ENCODE measurements at regions not wholly inside any gene's neighbourhood (a gene's known extent, or its start where the extent isn't known, plus 50 kb on each side); places are given as distances from the start of the nearest gene placed in this dataset.

DNA sequence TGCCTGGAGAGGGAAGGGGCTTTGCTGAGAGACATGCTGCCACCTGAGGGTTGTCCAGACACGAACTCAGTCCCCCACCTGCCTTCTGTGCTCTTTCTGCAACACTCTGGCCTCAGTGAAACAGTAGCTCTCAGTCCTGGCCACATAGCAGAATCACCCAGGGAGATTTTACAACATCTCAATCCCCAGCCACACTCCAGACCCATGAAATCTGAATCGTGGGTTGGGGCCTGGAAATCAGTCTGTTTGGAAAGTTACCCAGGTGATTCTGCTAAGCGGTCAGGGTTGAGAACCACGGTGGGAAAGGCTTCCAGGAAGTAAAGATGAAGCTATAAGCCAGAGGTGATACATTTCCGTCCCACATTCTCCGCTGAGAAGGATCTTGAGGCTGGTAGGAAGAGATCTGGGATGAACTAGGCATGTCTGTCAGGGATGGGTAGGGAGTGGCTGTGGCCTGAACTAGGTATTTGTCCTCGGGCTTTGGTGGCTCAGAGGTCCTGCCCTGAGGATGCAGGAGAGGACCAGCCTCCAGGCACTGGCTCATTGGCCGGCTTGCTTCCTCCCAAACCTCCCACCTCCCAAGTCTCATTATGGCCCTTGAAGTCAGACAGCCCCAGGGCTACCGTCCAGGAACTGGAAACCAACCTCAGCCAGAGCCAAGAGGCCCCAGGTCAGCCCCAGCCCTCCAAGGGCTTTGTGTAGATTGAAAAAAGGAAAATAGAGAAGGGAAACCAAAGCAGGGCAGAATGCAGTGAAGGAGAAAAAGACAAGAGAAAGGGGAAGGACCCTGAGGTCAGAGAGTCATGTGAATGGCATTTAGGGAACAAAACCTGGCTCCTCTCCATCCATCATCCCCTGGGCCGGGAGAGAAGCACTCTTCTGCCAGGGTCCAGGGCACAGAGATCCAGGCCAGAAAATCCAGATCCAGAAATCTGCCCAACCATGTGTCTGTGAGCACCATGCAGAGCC lies 119.6 kb downstream of the ZFP36L2 start:
- DNase-seq (ENCODE audit: extremely low spot score) = no peak
- ChIA-PET CTCF (interaction anchor here (0.8 to 2.4 kb wide), 12 partner anchors 9 to 378 kb away, joined by 3 to 7 read pairs (median 4); no protein-coding TSS in a partner anchor), POLR2A (interaction anchor here (0.7 kb wide), 1 partner anchor 102 kb away, joined by 3 read pairs; no protein-coding TSS in a partner anchor)

DNA sequence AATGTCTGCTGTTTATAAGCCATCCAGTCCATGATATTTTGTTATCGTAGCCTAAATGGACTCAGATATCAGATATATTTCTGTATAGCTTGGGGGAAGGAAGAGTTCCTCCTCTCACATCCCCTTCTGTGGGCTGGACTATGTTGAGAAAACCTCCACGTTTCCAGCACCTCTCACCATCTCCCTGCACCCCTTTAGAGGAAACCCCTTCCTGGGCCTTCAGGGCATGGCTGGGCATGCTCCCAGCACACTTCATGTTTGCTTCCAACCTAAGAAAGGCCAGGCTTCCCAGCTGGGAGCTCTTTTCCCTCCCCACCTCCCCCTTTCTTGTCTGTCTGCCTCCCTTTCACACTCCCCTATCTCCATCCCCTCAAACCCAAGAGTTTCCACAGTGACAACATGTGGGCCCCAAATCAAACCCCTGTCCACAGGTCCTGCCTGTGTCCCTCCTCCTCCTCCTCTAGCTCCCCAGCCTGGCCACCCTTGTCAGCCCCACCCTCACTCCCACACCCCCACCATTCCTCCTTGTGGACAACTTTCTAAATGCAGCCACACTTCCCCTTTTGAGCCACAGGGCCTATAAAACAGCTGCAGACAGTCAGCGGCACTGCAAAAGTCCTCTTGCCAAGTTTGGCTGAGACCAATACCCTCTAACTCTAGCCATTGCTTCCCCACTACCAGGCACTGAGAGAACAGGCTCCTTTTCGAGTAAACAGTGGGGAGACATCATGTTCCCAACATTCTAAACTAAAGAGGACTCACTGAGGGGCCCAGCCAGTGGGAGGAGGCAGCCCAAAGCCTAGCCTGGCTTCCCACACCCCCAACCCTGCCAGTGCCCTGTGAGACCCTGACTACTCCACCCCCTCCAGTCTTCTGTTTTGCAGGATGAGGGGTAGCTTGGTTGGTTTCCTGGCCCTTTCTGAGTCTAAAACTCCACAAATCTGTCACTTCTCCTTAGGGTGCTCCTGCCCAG lies 120.5 kb downstream of the ZFP36L2 start:
- DNase-seq (ENCODE audit: extremely low spot score) = peak; percentile 73

More for the DNA sequence above, 119.6 kb downstream of the ZFP36L2 start:
- TF ChIP-seq, protein P1, sequence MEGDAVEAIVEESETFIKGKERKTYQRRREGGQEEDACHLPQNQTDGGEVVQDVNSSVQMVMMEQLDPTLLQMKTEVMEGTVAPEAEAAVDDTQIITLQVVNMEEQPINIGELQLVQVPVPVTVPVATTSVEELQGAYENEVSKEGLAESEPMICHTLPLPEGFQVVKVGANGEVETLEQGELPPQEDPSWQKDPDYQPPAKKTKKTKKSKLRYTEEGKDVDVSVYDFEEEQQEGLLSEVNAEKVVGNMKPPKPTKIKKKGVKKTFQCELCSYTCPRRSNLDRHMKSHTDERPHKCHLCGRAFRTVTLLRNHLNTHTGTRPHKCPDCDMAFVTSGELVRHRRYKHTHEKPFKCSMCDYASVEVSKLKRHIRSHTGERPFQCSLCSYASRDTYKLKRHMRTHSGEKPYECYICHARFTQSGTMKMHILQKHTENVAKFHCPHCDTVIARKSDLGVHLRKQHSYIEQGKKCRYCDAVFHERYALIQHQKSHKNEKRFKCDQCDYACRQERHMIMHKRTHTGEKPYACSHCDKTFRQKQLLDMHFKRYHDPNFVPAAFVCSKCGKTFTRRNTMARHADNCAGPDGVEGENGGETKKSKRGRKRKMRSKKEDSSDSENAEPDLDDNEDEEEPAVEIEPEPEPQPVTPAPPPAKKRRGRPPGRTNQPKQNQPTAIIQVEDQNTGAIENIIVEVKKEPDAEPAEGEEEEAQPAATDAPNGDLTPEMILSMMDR (IDR thresholded peaks at IDR 0.05; ENCODE audit: control extremely low read depth, extremely low read depth, low read depth, missing control alignments) = no peak

DNA sequence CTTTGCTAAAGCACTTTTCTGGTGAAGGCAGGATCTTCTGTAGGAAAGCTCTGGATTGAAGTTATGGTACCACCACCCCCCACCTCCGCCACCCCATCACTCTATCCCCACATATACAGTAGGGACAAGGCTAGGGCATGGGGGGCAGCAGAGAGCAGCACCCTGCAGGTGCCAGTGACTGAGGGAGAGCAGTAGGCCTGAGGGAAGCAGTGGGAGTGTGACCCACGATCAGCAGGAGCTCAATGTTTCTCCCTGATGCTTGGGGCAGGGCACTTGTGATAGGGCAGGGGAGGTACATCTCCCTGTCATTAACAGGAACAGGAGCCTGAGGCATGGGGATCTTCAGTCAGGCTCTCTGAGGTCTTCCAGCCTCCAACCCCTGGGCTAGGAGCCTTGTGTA lies 121.6 kb downstream of the ZFP36L2 start:
- CTCF ChIA-PET = interaction anchor here (0.9 to 2.2 kb wide), 7 partner anchors 12 to 380 kb away, joined by 3 to 7 read pairs (median 3); no protein-coding TSS in a partner anchor
- POLR2A ChIA-PET = no interaction called here
- no peak for DNase-seq (ENCODE audit: extremely low spot score)
- TF ChIP-seq, protein P1 (IDR thresholded peaks at IDR 0.05; ENCODE audit: control extremely low read depth, extremely low read depth, low read depth, missing control alignments) = no peak

More for the DNA sequence above, 120.5 kb downstream of the ZFP36L2 start:
- TF ChIP-seq, protein P1 (IDR thresholded peaks at IDR 0.05; ENCODE audit: control extremely low read depth, extremely low read depth, low read depth, missing control alignments) = no peak
- ChIA-PET POLR2A (no interaction called here), CTCF (interaction anchor here (0.8 to 2.4 kb wide), 13 partner anchors 8 to 379 kb away, joined by 3 to 7 read pairs (median 4); no protein-coding TSS in a partner anchor)

DNA sequence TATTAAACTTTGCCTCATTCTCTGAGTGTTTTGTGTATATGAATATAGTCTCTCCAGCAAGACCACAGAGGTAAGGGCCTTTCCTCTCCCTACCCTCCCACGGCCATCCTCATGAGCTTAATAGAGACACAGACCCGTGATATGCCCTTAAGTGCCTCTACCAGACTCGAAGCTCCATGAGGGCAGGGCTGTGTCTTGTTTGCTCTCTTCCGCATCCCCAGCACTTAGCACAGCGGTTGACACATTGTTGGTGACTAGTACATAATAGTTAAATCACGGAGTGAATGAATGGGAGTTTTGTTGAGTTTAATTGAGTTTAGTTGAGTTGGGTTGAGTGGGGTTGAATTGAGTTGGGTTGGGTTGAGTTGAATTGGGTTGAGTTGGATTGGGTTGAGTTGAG lies 122.3 kb downstream of the ZFP36L2 start:
- ChIA-PET POLR2A (no interaction called here), CTCF (interaction anchor here (0.9 to 1.6 kb wide), 5 partner anchors 12 to 125 kb away, joined by 3 to 4 read pairs (median 3); no protein-coding TSS in a partner anchor)
- TF ChIP-seq, protein P1 (IDR thresholded peaks at IDR 0.05; ENCODE audit: control extremely low read depth, extremely low read depth, low read depth, missing control alignments) = no peak
- no peak for DNase-seq (ENCODE audit: extremely low spot score)

DNA sequence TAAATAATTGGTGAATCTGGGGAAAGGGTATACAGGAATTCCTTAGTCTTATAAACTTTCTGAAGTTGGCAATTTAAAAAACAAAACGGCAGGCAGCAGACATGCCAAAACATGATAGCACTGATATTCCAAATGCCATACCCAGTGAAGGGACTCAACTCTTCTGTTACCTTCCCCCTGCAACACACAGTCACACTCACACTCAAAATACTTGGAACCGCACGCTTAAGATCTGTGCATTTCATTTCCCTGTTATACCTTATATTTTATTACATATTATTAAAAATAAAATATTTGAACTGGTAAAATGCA lies 123.4 kb downstream of the ZFP36L2 start:
- CTCF ChIA-PET = interaction anchor here (1.0 kb wide), 2 partner anchors 23 to 438 kb away, joined by 3 to 4 read pairs; no protein-coding TSS in a partner anchor
- DNase-seq (ENCODE audit: extremely low spot score) = no peak
- POLR2A ChIA-PET = no interaction called here
- TF ChIP-seq, protein P1 (IDR thresholded peaks at IDR 0.05; ENCODE audit: control extremely low read depth, extremely low read depth, low read depth, missing control alignments) = no peak

All from GM10248 (cell line).